Glutamatergic neuron (in vitro differentiated cells): ENCODE measurements at regions not wholly inside any gene's neighbourhood (a gene's known extent, or its start where the extent isn't known, plus 50 kb on each side); places are given as distances from the start of the nearest gene placed in this dataset.

Experiments
- DNase-seq: peaks from one replicate; pipeline ENCODE4 v3.0.0; 2022
- H3K27ac Mint-ChIP-seq: one replicate; pipeline ENCODE4 v1.8.0; 2020; ENCODE audit warnings: mild to moderate bottlenecking, mixed read lengths, inconsistent platforms; ENCODE audit not compliant: unreplicated experiment
- H3K27me3 Mint-ChIP-seq: one replicate; pipeline ENCODE4 v1.8.0; 2020; ENCODE audit warnings: mild to moderate bottlenecking, moderate library complexity, mixed read lengths, inconsistent platforms; ENCODE audit not compliant: unreplicated experiment
- H3K36me3 Mint-ChIP-seq: one replicate; pipeline ENCODE4 v1.8.0; 2020; ENCODE audit warnings: mild to moderate bottlenecking, mixed read lengths, inconsistent platforms; ENCODE audit not compliant: unreplicated experiment
- H3K4me1 Mint-ChIP-seq: one replicate; pipeline ENCODE4 v1.8.0; 2020; ENCODE audit warnings: mild to moderate bottlenecking, low read depth, mixed read lengths, inconsistent platforms; ENCODE audit not compliant: unreplicated experiment
- H3K4me3 Mint-ChIP-seq: one replicate; pipeline ENCODE4 v1.8.0; 2020; ENCODE audit warnings: mild to moderate bottlenecking, mixed read lengths, inconsistent platforms; ENCODE audit not compliant: unreplicated experiment
- H3K9me3 Mint-ChIP-seq: one replicate; pipeline ENCODE4 v1.8.0; 2020; ENCODE audit warnings: mild to moderate bottlenecking, moderate library complexity, mixed read lengths, inconsistent platforms; ENCODE audit not compliant: unreplicated experiment
- CTCF ChIP-seq: fragments of 200-600 bp; sonication (generic); IDR thresholded peaks from one replicate; pipeline ENCODE4 v1.5.0; 2021; ENCODE audit not compliant: partially characterized antibody, unreplicated experiment

DNA sequence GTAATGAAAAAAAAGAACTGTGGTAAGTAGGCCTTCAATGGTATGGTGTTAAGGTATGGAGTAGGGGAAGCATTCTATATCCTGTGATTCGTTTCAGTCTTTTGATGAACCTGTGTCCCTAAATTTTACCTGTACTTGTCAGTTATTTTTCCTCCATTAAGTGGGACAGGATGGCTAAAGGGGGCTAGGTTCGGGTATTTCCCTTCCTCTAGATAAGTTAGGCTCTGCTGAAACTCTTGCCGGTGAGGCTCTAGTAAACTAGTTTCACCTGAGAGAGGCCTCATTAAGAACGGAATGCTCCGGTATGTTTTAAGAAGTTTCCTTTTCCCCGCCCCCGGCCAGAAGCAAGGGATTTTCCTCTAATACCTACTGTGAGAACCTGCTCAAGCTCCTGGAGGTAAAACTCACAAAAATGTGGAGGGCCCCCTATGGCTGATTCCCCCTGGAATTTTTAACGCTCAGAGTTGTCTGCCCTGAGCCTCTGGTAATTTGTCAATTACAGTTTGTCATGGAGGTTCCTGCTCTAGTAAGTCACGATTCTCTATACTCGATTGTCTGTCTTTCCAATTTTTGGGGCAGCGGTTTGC lies 87.7 kb downstream of the MACIR start:
- Mint-ChIP-seq H3K9me3 (no peaks in the 10 kb centered on the region), H3K4me1 (no peaks in the 10 kb centered on the region), H3K27me3 (no peaks in the 10 kb centered on the region), H3K27ac (no peak overlapping the region), H3K4me3 (no peak overlapping the region), H3K36me3 (no peaks in the 10 kb centered on the region)
- no peak for DNase-seq
- TF ChIP-seq CTCF, result no peak

DNA sequence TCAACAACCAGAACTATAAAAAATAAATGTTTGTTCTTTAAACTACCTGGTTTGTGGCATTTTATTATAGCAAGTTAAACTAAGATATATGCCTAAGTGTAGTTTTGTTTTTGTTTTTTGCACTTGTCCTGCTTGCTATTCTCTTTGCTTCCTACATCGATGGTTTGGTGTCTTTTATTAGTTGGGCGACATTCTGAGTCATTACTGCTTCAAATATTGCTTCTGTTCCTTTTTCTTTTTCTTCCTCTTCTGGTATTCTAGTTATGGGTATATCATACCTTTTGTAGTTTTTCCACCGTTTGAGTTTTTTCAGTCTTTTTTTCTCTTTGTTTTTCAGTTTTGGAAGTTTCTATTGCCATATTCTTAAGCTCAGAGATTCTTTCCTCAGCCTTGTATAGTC lies 86.9 kb downstream of the MACIR start:
- no peaks in the 10 kb centered on the region for H3K27me3 Mint-ChIP-seq
- no peaks in the 10 kb centered on the region for H3K36me3 Mint-ChIP-seq
- no peaks in the 10 kb centered on the region for H3K4me1 Mint-ChIP-seq
- no peaks in the 10 kb centered on the region for H3K9me3 Mint-ChIP-seq
- H3K27ac Mint-ChIP-seq, result no peak overlapping the region
- no peak for TF ChIP-seq CTCF
- H3K4me3 Mint-ChIP-seq, result no peak overlapping the region
- no peak for DNase-seq

DNA sequence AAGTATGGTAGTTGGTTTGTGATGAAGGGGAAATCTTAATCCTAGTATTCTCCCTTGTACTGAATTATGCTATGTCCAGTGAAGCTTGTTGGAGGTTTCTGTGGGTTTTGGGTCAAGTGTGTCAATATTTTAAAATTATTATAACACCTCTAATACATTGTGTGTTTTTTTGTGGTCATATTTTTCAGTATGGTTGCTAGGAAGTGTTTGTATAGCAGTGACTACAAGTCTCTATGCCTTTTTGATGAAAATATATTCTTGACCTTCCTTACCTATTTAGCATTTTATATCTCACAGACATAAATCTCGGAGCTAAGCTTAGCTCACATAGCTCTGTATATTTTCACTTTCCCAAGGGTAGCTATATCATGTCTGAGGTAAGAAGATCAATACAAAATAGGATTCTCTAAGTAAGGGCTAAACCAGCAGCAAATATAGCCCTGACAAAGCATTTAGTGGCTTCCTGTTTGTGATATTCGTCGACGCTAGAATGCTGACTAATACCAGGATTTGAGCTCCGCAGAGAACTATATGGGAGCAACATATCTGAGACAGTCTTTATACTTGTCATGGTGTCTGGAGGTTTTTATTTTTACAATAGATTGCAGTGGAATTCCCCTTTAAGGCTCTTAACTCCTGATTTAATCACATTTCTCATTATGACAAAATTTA lies 82.3 kb downstream of the MACIR start:
- H3K36me3 Mint-ChIP-seq, result no peaks in the 10 kb centered on the region
- H3K27me3 Mint-ChIP-seq, result no peaks in the 10 kb centered on the region
- no peak overlapping the region for H3K27ac Mint-ChIP-seq
- TF ChIP-seq CTCF, result no peak
- H3K4me1 Mint-ChIP-seq, result no peaks in the 10 kb centered on the region
- no peak overlapping the region for H3K4me3 Mint-ChIP-seq
- H3K9me3 Mint-ChIP-seq, result no peaks in the 10 kb centered on the region
- DNase-seq, result no peak

- Mint-ChIP-seq H3K9me3 (no peaks in the 10 kb centered on the region), H3K4me3 (no peak overlapping the region), H3K36me3 (no peaks in the 10 kb centered on the region), H3K27ac (no peak overlapping the region), H3K27me3 (no peaks in the 10 kb centered on the region), H3K4me1 (no peaks in the 10 kb centered on the region)
- no peak for TF ChIP-seq CTCF
- DNase-seq, result no peak
Observed at GRCh38 chr5:103340132-103340531, 81.6 kb downstream of the MACIR start.

DNA sequence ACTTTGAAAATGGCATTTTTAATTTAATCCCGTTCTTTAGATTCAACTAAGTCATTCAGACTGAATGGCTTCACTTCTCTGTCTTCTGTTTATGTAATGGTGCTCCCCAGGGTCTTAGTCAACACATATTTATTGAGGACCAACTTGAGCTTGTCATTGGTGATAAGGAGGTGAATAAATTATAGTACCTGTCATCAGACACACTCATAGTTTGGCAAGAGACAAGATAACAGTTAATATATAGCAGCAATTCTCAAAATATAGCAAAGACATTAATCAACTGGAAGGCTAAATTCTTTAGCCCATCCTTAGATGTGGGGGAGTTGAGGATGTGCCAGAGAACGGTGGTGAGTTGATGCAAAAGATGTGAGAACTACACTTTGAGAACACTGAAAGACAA lies 78.4 kb downstream of the MACIR start:
- Mint-ChIP-seq H3K9me3 (no peaks in the 10 kb centered on the region), H3K4me1 (no peaks in the 10 kb centered on the region), H3K27me3 (no peaks in the 10 kb centered on the region), H3K27ac (no peak overlapping the region), H3K36me3 (no peaks in the 10 kb centered on the region), H3K4me3 (no peak overlapping the region)
- TF ChIP-seq CTCF, result no peak
- DNase-seq, result no peak
